OCI-LY1 (cell line): ENCODE measurements at regions not wholly inside any gene's neighbourhood (a gene's known extent, or its start where the extent isn't known, plus 50 kb on each side); places are given as distances from the start of the nearest gene placed in this dataset.

ENCODE experiments used
- CTCF ChIP-seq: fragments of 200-600 bp; sonication (generic), shearing (Covaris generic); IDR thresholded peaks from 2 replicates; pipeline ENCODE4 v1.5.1; 2017; ENCODE audit warnings: mild to moderate bottlenecking, antibody characterized with exemption, low read length, moderate library complexity, mixed read lengths
- EZH2 ChIP-seq: fragments of 200-600 bp; sonication (generic), shearing (Covaris generic); IDR thresholded peaks from 2 replicates; pipeline ENCODE4 v1.8.0; 2017; ENCODE audit warnings: borderline replicate concordance, mixed run types, mild to moderate bottlenecking, antibody characterized with exemption, low read length, moderate library complexity, mixed read lengths

- no peak for TF ChIP-seq CTCF
- no peak for TF ChIP-seq EZH2
Observed at GRCh38 chr5:117680426-117680825, 1105.8 kb upstream of the SEMA6A start.
